Midbrain (tissue), 1 donor: ENCODE measurements at regions not wholly inside any gene's neighbourhood (a gene's known extent, or its start where the extent isn't known, plus 50 kb on each side); places are given as distances from the start of the nearest gene placed in this dataset.
"Not testable (repeated sequence)": the region's sequence is repeated elsewhere in the genome, so short reads cannot be mapped to it uniquely, and the experiment has no call there.

Experiments used
- DNase-seq: peaks from one replicate; lab custom pipeline; 2025; lab: John Stamatoyannopoulos, UW

DNA sequence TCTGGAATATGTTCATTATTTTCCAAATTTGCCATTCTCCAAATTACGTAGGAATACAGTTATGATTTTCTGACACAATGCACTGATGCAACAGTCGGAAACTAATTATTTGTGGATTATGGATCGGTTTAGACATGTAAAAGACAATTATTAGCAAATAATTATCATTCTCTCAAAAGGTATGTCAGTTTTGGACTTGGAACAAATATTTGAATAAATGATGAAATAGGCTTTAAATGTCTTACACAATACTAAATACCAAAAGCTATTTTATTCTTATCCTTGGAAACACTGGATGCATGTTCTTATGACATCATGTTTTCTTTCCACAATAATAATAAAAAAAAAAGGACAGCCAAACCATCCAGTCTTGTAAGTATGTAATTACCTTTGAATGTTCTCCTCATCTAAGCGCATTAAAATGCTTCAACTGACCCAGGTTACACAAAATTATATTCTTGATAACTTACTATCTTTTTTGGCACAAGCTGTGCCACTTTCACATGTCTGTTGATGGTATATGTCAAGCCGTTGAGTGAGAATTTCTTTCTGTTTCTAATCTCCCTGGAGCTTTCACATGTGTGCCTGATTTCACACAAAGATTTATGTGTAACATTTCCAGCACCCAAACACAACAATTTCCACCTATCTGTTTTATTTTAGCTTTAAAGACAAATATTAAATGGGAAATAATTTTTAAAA, 238.5 kb upstream of the ZNF385D start:
- no peak for DNase-seq

- no peak for DNase-seq
These were observed 240.1 kb upstream of the ZNF385D start for GRCh38 chr3:21991061-21991460.

DNA sequence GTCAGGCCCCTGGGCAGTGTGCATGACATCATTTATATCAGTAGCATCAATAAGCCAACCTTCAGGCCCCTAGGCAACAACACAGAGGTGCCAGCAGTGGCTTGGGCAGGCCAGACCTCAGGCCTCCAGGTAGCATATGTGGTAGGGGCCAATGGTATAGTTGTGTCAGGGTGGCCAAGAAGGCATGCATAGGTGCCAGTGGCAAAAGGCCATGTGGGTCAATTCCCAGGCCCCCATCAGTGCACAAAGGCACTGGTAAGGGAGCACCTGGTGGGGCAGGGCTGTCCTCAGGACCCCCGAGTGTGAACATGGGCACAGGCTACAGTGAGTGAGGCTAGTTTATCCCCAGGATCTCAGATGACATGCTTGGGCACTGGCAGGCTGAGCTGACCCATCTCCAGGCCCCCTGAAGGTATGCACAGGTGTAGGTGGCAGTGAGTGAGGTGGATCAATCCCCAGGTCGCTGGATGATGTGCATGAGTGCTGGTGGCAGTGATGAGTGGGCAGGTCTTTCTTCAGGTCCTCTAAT, 244.1 kb upstream of the ZNF385D start:
- no peak for DNase-seq

- DNase-seq: no peak
These were observed 256.4 kb upstream of the ZNF385D start for GRCh38 chr3:22007368-22007767.

- no peak for DNase-seq
These were observed 260.0 kb upstream of the ZNF385D start for GRCh38 chr3:22010997-22011396.

- no peak for DNase-seq
These were observed 261.5 kb upstream of the ZNF385D start for GRCh38 chr3:22012471-22012870.

GRCh38 chr3:22013641-22014040, 262.6 kb upstream of the ZNF385D start:
- no peak for DNase-seq

DNA sequence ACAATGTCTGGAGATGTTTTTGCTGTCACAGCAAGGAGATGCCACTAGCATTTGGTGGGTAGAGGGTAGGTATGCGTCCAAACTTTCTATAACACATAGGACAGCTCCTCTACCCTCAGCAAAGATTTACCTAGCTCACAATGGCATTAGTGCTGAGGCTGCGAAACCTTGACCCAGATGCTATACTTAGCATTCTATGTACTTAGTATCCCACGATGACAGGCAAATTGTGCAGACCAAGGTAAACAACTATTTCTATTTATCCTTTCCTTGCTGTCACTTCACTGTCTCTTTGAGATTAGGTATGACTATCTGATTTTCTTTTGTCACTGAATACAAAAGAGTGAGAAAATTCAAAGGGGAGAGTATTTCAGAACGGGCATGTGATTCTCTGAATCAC, 265.2 kb upstream of the ZNF385D start:
- no peak for DNase-seq

DNA sequence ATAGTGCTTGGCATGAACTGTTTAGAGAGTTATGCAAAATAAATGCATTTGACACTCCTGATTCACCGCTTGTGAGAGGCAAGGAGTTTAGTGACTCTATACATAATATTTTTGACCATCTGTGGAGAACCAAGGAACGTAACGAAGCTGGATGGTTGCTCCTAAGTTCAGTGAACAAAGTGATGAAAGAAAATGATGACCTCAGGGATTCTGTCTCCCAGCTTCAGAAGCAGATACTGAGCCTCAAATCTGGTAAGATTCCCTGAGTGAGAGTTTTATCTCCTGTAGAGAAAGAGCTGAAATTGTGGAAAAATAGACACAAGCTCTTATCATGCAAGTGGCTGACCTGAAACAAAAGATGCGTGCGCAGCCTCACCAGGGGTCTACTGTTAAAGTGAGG, 273.6 kb upstream of the ZNF385D start:
- DNase-seq: not testable (repeated sequence)

GRCh38 chr3:22029480-22029879, 278.5 kb upstream of the ZNF385D start:
- no peak for DNase-seq

DNA sequence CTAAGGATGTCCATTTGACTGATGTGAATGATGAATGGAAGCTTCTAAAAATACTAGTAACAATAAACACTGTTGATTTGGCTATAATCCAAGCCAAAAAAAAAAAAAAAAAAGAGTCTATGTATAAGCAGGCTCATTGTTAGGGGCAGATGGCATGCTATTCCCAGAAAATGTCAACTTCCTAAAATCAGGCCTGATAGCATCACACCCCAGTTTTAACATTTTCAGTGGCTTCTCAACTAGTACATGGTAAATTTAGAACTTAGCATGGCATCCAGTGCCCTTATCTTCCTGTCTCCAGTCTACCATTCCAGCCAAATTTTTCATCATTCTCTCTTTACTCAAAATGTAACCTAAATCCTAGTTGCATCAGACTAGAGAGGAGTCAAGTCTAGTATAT, 288.2 kb upstream of the ZNF385D start:
- DNase-seq: no peak

- no peak for DNase-seq
These were observed 289.1 kb upstream of the ZNF385D start for GRCh38 chr3:22040150-22040549.

GRCh38 chr3:22045882-22046281, 294.9 kb upstream of the ZNF385D start:
- no peak for DNase-seq

DNA sequence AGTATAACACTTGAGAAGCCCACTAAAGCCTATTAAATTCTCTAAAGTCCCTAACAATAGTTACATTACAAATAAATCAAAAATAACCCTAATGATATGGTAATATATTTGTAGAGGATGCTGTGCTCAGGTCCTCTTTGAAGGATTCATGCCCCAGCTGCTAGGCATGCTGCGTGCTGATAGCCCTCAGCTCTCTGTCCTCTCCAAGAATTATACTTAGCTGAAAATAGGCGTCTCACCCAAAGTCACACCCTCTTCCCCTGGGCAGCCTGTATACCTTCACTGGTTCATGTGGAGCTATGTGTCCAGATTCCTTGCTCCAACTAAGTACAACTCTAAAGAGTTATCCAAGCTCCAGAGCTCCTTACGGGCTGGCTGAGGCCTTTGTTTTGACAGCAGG, 312.5 kb upstream of the ZNF385D start:
- no peak for DNase-seq

GRCh38 chr3:22068619-22069018, 317.6 kb upstream of the ZNF385D start:
- no peak for DNase-seq

DNA sequence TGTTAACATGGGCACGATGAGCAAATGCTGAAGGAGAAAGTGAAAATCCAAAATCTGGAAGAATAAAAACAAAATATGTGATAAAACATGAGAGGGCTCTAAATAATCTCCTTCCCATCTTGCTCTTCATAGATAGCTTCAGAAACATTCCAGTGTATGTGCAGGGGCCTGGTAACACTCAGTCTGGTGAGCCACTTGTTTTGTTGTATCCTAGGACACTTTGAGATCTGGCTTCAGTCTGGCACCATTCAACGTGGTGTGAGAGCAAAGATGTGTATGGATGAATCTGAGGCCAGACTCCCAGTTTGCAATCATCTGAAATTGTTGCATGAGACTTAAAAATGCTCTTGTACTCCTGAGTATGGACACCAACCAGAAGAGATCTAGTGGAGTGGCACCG, 337.2 kb upstream of the ZNF385D start:
- no peak for DNase-seq

DNA sequence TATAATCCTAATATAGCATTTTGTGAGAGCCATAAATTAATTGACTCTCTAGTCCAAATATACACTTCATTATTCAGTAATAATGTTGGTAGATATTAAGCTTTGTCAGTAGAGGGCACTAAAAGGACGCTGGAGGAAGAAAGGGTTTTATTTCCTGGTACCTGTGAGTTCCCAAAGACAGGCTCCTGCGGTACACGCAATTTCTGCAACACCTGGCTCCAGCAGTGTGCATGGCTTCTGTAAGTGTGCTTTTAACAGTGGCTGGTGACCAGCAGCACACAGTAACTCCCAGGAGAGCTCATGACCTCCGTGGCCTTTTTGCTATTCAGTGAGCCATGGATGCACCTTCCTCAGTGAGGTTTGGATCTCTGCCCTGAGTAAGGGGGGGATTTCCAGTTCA, 338.3 kb upstream of the ZNF385D start:
- peak; percentile 11 for DNase-seq

- DNase-seq: no peak
These were observed 340.3 kb upstream of the ZNF385D start for GRCh38 chr3:22091329-22091728.

GRCh38 chr3:22098021-22098420, 347.0 kb upstream of the ZNF385D start:
- DNase-seq: no peak

GRCh38 chr3:22101351-22101750, 350.3 kb upstream of the ZNF385D start:
- DNase-seq: no peak

DNA sequence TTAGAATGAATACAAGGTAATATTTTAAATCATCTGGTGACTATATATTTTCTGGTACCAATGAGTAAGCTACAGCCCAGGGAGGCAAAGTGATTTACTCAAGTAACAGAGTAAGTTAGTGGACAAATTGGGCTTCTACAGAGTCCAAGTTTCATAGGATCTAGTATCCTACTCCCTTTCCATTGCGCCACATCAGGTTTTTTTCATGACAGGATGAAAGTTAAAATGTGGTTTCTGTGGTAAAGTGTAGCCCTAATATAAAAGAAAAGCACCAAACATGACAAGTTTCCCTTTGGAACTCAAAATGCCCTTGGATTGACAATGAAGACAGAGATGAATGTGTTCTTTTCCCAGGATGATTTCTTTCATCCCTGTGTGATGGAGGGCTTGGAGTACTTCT, 350.8 kb upstream of the ZNF385D start:
- no peak for DNase-seq

DNA sequence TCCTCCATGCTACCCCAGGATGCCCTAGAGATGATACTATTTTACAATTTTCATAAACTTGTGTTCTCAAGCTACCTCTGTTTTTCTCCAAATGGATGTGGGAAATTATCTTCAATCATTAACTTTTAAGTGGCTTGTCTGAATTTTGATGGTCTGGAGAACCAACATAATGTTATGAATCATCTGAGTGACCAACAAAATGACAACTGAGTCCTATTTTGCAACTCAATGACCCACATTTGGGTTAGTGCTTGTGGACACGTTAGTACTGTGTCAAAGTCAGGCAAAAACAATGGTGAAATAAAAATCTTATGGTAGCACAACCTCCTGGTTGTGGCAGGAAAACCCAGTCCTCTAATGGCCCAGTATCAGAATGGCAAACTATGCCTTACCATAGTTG, 352.4 kb upstream of the ZNF385D start:
- DNase-seq: no peak

DNA sequence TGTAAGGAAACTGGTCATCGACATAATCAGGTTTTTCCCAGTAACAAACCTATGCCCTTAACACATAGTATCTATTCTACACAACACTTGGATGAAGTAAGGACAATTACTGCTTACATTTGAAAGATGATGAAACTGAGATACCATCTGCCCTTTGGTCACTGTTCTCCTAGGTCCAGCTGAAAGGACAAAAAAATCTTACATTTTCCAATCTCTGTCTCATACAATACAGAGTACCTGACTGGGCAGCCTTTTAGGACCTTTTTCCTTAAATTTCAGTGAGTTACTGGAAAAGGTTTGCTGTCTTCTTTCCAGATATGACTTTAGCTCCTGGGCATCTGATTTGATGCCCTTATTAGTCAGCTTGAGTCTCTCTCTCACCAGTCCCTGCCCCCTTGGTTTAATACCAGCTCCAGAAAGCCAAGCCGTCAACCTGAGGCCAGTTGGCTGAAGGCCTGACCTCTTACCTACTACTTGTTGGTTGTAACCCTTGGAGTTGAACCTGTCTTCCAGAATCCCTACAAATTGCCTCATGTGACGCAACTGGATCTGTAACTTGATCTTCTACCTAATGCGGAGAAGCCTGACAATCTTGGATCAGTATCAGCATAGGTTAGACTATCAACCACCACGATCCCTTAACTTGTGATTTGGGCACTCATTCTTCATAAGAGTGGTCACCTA, 355.3 kb upstream of the ZNF385D start:
- DNase-seq: no peak

GRCh38 chr3:22111226-22111625, 360.2 kb upstream of the ZNF385D start:
- no peak for DNase-seq
